WTC11 (cell line): ENCODE measurements at regions not wholly inside any gene's neighbourhood (a gene's known extent, or its start where the extent isn't known, plus 50 kb on each side); places are given as distances from the start of the nearest gene placed in this dataset.

Source experiments
- ATAC-seq: fragments of 200-7000 bp; cut with Tn5 transposase; 2 replicates; pipeline ENCODE4 v1.10.0; 2021; ENCODE audit warnings: mild to moderate bottlenecking, moderate library complexity
- CTCF ChIA-PET: fragments of 300-600 bp; sonication (Branson Sonifier 250); formaldehyde crosslinking; loops from one replicate; lab custom pipeline; 2021; ENCODE audit warnings: antibody characterized with exemption; lab: Charles Lee
- POLR2A ChIA-PET: fragments of 350-600 bp; sonication (Branson Sonifier 250); formaldehyde crosslinking; loops from one replicate; lab custom pipeline; 2021; ENCODE audit warnings: antibody characterized with exemption; lab: Charles Lee
- DNase-seq: peaks from one replicate; pipeline ENCODE4 v3.0.0; 2021; ENCODE audit warnings: low spot score
- H3K27ac Mint-ChIP-seq: 2 replicates; pipeline ENCODE4 v1.8.0; 2021; ENCODE audit warnings: mixed read lengths
- H3K27me3 Mint-ChIP-seq: 2 replicates; pipeline ENCODE4 v1.8.0; 2021; ENCODE audit warnings: low read depth, mild to moderate bottlenecking, moderate library complexity, mixed read lengths
- H3K36me3 Mint-ChIP-seq: 2 replicates; pipeline ENCODE4 v1.8.0; 2021; ENCODE audit warnings: mixed read lengths
- H3K4me1 Mint-ChIP-seq: 2 replicates; pipeline ENCODE4 v1.8.0; 2022; ENCODE audit warnings: mixed read lengths
- H3K4me3 Mint-ChIP-seq: 2 replicates; pipeline ENCODE4 v1.8.0; 2021; ENCODE audit warnings: mild to moderate bottlenecking, moderate library complexity, mixed read lengths
- H3K9me3 Mint-ChIP-seq: 2 replicates; pipeline ENCODE4 v1.8.0; 2021; ENCODE audit warnings: mixed read lengths
- AFF4 ChIP-seq: sonication (generic); formaldehyde crosslinking; IDR thresholded peaks from 2 replicates; pipeline ENCODE4 v1.8.1; 2023; ENCODE audit warnings: mild to moderate bottlenecking, missing genetic modification reagents, borderline replicate concordance
- ELF4 ChIP-seq: sonication (generic); formaldehyde crosslinking; IDR thresholded peaks from 2 replicates; pipeline ENCODE4 v1.8.1; 2022; ENCODE audit warnings: low read depth, mild to moderate bottlenecking, moderate library complexity, missing genetic modification reagents
- FOXJ3 ChIP-seq: sonication (generic); formaldehyde crosslinking; IDR thresholded peaks from 2 replicates; pipeline ENCODE4 v1.9.0; 2021; ENCODE audit warnings: missing genetic modification reagents, mild to moderate bottlenecking, borderline replicate concordance
- FOXP1 ChIP-seq: sonication (generic); formaldehyde crosslinking; IDR thresholded peaks from 2 replicates; pipeline ENCODE4 v1.8.0; 2022; ENCODE audit warnings: missing genetic modification reagents, mild to moderate bottlenecking, moderate library complexity, borderline replicate concordance
- IRF2 ChIP-seq: sonication (generic); formaldehyde crosslinking; IDR thresholded peaks from 2 replicates; pipeline ENCODE4 v1.8.0; 2022; ENCODE audit warnings: low read depth, missing genetic modification reagents, borderline replicate concordance
- JAZF1 ChIP-seq: fragments of 250-450 bp; sonication (Bioruptor Pico); IDR thresholded peaks from 2 replicates; pipeline ENCODE4 v1.9.0; 2021; ENCODE audit warnings: moderate library complexity, mild to moderate bottlenecking, inconsistent platforms
- JUN ChIP-seq: sonication (generic); formaldehyde crosslinking; IDR thresholded peaks from 2 replicates; pipeline ENCODE4 v1.8.0; 2023; ENCODE audit warnings: mild to moderate bottlenecking, missing genetic modification reagents
- OVOL2 ChIP-seq: fragments of 250-450 bp; sonication (Bioruptor Pico); IDR thresholded peaks from 2 replicates; pipeline ENCODE4 v1.9.0; 2021; ENCODE audit warnings: mild to moderate bottlenecking, borderline replicate concordance
- RORB ChIP-seq: fragments of 250-450 bp; sonication (Bioruptor Pico); IDR thresholded peaks from 2 replicates; pipeline ENCODE4 v1.9.0; 2021; ENCODE audit warnings: mild to moderate bottlenecking
- SMAD3 ChIP-seq: sonication (generic); formaldehyde crosslinking; IDR thresholded peaks from 2 replicates; pipeline ENCODE4 v1.8.0; 2022; ENCODE audit warnings: missing genetic modification reagents, mild to moderate bottlenecking, borderline replicate concordance
- SMAD4 ChIP-seq: sonication (generic); formaldehyde crosslinking; IDR thresholded peaks from 2 replicates; pipeline ENCODE4 v1.8.0; 2022; ENCODE audit warnings: mild to moderate bottlenecking, missing genetic modification reagents
- TP53 ChIP-seq: sonication (generic); formaldehyde crosslinking; IDR thresholded peaks from 2 replicates; pipeline ENCODE4 v1.8.1; 2023; ENCODE audit warnings: mild to moderate bottlenecking, missing genetic modification reagents
- ZNF263 ChIP-seq: sonication (generic); formaldehyde crosslinking; IDR thresholded peaks from 2 replicates; pipeline ENCODE4 v1.8.1; 2022; ENCODE audit warnings: low read depth, mild to moderate bottlenecking, moderate library complexity, missing genetic modification reagents
- ZNF317 ChIP-seq: sonication (generic); formaldehyde crosslinking; IDR thresholded peaks from 2 replicates; pipeline ENCODE4 v1.8.1; 2023; ENCODE audit warnings: low read depth, mild to moderate bottlenecking, moderate library complexity, missing genetic modification reagents, borderline replicate concordance
- TF ChIP-seq, protein P1 (sequence below): sonication (generic); formaldehyde crosslinking; IDR thresholded peaks from 2 replicates; pipeline ENCODE4 v1.8.0; 2022; ENCODE audit warnings: missing genetic modification reagents
- TF ChIP-seq, protein P2 (sequence below): sonication (generic); formaldehyde crosslinking; IDR thresholded peaks from 2 replicates; pipeline ENCODE4 v1.8.1; 2022; ENCODE audit warnings: low read depth, mild to moderate bottlenecking, moderate library complexity, missing genetic modification reagents, borderline replicate concordance
- TF ChIP-seq, protein P3 (sequence below): sonication (generic); formaldehyde crosslinking; IDR thresholded peaks from 2 replicates; pipeline ENCODE4 v1.8.1; 2022; ENCODE audit warnings: low read depth, missing genetic modification reagents, borderline replicate concordance
- TF ChIP-seq, protein P4 (sequence below): fragments of 250-450 bp; sonication (Bioruptor Pico); IDR thresholded peaks from 2 replicates; pipeline ENCODE4 v1.9.0; 2021; ENCODE audit warnings: mild to moderate bottlenecking
- TF ChIP-seq, protein P5 (sequence below): fragments of 250-450 bp; sonication (Bioruptor Pico); IDR thresholded peaks from 2 replicates; pipeline ENCODE4 v1.8.0; 2021; ENCODE audit warnings: mild to moderate bottlenecking
- TF ChIP-seq, protein P6 (sequence below): sonication (generic); formaldehyde crosslinking; IDR thresholded peaks from 2 replicates; pipeline ENCODE4 v1.8.1; 2022; ENCODE audit warnings: mild to moderate bottlenecking, missing genetic modification reagents, moderate library complexity, borderline replicate concordance

GRCh38 chr2:145102706-145103105 lies 582.8 kb upstream of the ZEB2 start (continued):
- TF ChIP-seq, protein P1, sequence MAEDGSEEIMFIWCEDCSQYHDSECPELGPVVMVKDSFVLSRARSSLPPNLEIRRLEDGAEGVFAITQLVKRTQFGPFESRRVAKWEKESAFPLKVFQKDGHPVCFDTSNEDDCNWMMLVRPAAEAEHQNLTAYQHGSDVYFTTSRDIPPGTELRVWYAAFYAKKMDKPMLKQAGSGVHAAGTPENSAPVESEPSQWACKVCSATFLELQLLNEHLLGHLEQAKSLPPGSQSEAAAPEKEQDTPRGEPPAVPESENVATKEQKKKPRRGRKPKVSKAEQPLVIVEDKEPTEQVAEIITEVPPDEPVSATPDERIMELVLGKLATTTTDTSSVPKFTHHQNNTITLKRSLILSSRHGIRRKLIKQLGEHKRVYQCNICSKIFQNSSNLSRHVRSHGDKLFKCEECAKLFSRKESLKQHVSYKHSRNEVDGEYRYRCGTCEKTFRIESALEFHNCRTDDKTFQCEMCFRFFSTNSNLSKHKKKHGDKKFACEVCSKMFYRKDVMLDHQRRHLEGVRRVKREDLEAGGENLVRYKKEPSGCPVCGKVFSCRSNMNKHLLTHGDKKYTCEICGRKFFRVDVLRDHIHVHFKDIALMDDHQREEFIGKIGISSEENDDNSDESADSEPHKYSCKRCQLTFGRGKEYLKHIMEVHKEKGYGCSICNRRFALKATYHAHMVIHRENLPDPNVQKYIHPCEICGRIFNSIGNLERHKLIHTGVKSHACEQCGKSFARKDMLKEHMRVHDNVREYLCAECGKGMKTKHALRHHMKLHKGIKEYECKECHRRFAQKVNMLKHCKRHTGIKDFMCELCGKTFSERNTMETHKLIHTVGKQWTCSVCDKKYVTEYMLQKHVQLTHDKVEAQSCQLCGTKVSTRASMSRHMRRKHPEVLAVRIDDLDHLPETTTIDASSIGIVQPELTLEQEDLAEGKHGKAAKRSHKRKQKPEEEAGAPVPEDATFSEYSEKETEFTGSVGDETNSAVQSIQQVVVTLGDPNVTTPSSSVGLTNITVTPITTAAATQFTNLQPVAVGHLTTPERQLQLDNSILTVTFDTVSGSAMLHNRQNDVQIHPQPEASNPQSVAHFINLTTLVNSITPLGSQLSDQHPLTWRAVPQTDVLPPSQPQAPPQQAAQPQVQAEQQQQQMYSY (CRISPR knock-in tag): no peak
- TF ChIP-seq TP53 (CRISPR knock-in tag) (no peak), IRF2 (CRISPR knock-in tag) (no peak), SMAD3 (no peak), SMAD4 (CRISPR knock-in tag) (no peak), ZNF263 (CRISPR knock-in tag) (no peak), RORB (CRISPR knock-in tag) (no peak), ZNF317 (no peak), FOXP1 (no peak), JUN (CRISPR knock-in tag) (no peak)
- TF ChIP-seq, protein P2, sequence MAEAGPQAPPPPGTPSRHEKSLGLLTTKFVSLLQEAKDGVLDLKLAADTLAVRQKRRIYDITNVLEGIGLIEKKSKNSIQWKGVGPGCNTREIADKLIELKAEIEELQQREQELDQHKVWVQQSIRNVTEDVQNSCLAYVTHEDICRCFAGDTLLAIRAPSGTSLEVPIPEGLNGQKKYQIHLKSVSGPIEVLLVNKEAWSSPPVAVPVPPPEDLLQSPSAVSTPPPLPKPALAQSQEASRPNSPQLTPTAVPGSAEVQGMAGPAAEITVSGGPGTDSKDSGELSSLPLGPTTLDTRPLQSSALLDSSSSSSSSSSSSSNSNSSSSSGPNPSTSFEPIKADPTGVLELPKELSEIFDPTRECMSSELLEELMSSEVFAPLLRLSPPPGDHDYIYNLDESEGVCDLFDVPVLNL (CRISPR knock-in tag): no peak
- TF ChIP-seq, protein P3, sequence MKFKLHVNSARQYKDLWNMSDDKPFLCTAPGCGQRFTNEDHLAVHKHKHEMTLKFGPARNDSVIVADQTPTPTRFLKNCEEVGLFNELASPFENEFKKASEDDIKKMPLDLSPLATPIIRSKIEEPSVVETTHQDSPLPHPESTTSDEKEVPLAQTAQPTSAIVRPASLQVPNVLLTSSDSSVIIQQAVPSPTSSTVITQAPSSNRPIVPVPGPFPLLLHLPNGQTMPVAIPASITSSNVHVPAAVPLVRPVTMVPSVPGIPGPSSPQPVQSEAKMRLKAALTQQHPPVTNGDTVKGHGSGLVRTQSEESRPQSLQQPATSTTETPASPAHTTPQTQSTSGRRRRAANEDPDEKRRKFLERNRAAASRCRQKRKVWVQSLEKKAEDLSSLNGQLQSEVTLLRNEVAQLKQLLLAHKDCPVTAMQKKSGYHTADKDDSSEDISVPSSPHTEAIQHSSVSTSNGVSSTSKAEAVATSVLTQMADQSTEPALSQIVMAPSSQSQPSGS (CRISPR knock-in tag): no peak
- TF ChIP-seq, protein P4, sequence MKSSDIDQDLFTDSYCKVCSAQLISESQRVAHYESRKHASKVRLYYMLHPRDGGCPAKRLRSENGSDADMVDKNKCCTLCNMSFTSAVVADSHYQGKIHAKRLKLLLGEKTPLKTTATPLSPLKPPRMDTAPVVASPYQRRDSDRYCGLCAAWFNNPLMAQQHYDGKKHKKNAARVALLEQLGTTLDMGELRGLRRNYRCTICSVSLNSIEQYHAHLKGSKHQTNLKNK (CRISPR knock-in tag): no peak
- TF ChIP-seq, all 79 proteins: peak for 0

GRCh38 chr2:145100301-145100700 lies 580.4 kb upstream of the ZEB2 start:
- 0 out of 2 replicates have a peak, but pooled peaks cover 6% of the 10 kb centered on the region for H3K9me3 Mint-ChIP-seq
- CTCF ChIA-PET: no interaction called here
- H3K27me3 Mint-ChIP-seq: no peaks in the 10 kb centered on the region
- ATAC-seq (no peak), DNase-seq (no peak)
- TF ChIP-seq SMAD4 (CRISPR knock-in tag): no peak
- TF ChIP-seq FOXJ3 (CRISPR knock-in tag): no peak
- TF ChIP-seq, protein P5, sequence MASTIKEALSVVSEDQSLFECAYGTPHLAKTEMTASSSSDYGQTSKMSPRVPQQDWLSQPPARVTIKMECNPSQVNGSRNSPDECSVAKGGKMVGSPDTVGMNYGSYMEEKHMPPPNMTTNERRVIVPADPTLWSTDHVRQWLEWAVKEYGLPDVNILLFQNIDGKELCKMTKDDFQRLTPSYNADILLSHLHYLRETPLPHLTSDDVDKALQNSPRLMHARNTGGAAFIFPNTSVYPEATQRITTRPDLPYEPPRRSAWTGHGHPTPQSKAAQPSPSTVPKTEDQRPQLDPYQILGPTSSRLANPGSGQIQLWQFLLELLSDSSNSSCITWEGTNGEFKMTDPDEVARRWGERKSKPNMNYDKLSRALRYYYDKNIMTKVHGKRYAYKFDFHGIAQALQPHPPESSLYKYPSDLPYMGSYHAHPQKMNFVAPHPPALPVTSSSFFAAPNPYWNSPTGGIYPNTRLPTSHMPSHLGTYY: no peak
- TF ChIP-seq JAZF1 (CRISPR knock-in tag): no peak
- TF ChIP-seq OVOL2 (CRISPR knock-in tag): no peak
- H3K36me3 Mint-ChIP-seq: no peaks in the 10 kb centered on the region
- H3K27ac Mint-ChIP-seq: no peak overlapping the region
- H3K4me3 Mint-ChIP-seq: no peak overlapping the region
- POLR2A ChIA-PET: no interaction called here
- H3K4me1 Mint-ChIP-seq: peaks cover 13% of the 10 kb centered on the region

GRCh38 chr2:145096582-145096981 lies 576.7 kb upstream of the ZEB2 start:
- Mint-ChIP-seq H3K9me3 (peaks cover 33% of the 10 kb centered on the region), H3K4me1 (no peaks in the 10 kb centered on the region), H3K27ac (no peak overlapping the region), H3K36me3 (peaks cover 4% of the 10 kb centered on the region; the same call in 1 of the 2 replicates)
- ChIA-PET CTCF (no interaction called here), POLR2A (no interaction called here)
- TF ChIP-seq, protein P6, sequence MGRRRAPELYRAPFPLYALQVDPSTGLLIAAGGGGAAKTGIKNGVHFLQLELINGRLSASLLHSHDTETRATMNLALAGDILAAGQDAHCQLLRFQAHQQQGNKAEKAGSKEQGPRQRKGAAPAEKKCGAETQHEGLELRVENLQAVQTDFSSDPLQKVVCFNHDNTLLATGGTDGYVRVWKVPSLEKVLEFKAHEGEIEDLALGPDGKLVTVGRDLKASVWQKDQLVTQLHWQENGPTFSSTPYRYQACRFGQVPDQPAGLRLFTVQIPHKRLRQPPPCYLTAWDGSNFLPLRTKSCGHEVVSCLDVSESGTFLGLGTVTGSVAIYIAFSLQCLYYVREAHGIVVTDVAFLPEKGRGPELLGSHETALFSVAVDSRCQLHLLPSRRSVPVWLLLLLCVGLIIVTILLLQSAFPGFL (CRISPR knock-in tag): no peak
- TF ChIP-seq JUN (CRISPR knock-in tag) (no peak), ELF4 (CRISPR knock-in tag) (no peak), RORB (CRISPR knock-in tag) (no peak), AFF4 (CRISPR knock-in tag) (no peak)
- TF ChIP-seq, all 79 proteins: peak for 0
- H3K27me3 Mint-ChIP-seq: no peaks in the 10 kb centered on the region
- ATAC-seq (no peak), DNase-seq (no peak)
- no peak overlapping the region for H3K4me3 Mint-ChIP-seq
